HEK293 (cell line): ENCODE measurements at regions not wholly inside any gene's neighbourhood (a gene's known extent, or its start where the extent isn't known, plus 50 kb on each side); places are given as distances from the start of the nearest gene placed in this dataset.

Source experiments
- CTCF ChIA-PET: fragments of 350-600 bp; formaldehyde crosslinking; extraction: SDS; loops from one replicate; lab custom pipeline; 2021; ENCODE audit warnings: antibody characterized with exemption; lab: Yijun Ruan, JAX
- POLR2A ChIA-PET: fragments of 300-600 bp; formaldehyde crosslinking; extraction: SDS; loops from one replicate; lab custom pipeline; 2020; ENCODE audit warnings: antibody characterized with exemption, inconsistent platforms; lab: Yijun Ruan, JAX
- H3K27ac ChIP-seq: fragments of 200-500 bp; sonication (Bioruptor generic); 2 replicates; pipeline ENCODE4 v1.5.1; 2014; ENCODE audit warnings: low read depth, low read length, control low read depth, inconsistent platforms; ENCODE audit errors: extremely low read depth
- H3K36me3 ChIP-seq, 2 experiments: fragments of 200-500 bp in 1 of 2; sonication (Bioruptor generic) in 1 of 2; 1 replicate in 1 of 2; 2 replicates in 1 of 2; pipeline ENCODE4 v1.5.1; 2014 to 2017; ENCODE audit warnings: inconsistent platforms in 2 of 2, low read length in 2 of 2; ENCODE audit not compliant: control insufficient read depth in 2 of 2, insufficient read depth in 1 of 2
- H3K4me1 ChIP-seq: fragments of 200-500 bp; sonication (Bioruptor generic); 2 replicates; pipeline ENCODE4 v1.5.1; 2014; ENCODE audit warnings: mild to moderate bottlenecking, low read length, inconsistent platforms; ENCODE audit not compliant: control insufficient read depth, insufficient read depth
- H3K4me3 ChIP-seq: 2 replicates; pipeline ENCODE4 v1.5.1; 2011; ENCODE audit warnings: low read depth, mild to moderate bottlenecking, control low read depth, low read length, moderate library complexity
- H3K9me3 ChIP-seq: fragments of 200-500 bp; sonication (Bioruptor generic); 2 replicates; pipeline ENCODE4 v1.5.1; 2014; ENCODE audit warnings: low read depth, low read length, inconsistent platforms; ENCODE audit not compliant: control insufficient read depth, insufficient read depth
- CTCF ChIP-seq: fragments of 450-650 bp; formaldehyde crosslinking; IDR thresholded peaks from 2 replicates; pipeline ENCODE4 v1.5.1; 2016; ENCODE audit warnings: missing biosample characterization, missing genetic modification characterization
- EGR2 ChIP-seq: fragments of 450-650 bp; formaldehyde crosslinking; IDR thresholded peaks from 2 replicates; pipeline ENCODE4 v1.5.1; 2016; ENCODE audit warnings: low read depth, missing biosample characterization, missing genetic modification characterization
- MZF1 ChIP-seq: fragments of 450-650 bp; formaldehyde crosslinking; IDR thresholded peaks from 2 replicates; pipeline ENCODE4 v1.5.1; 2017; ENCODE audit warnings: missing biosample characterization, missing genetic modification characterization, borderline replicate concordance
- SCRT1 ChIP-seq: fragments of 450-650 bp; formaldehyde crosslinking; IDR thresholded peaks from 2 replicates; pipeline ENCODE4 v1.5.1; 2016; ENCODE audit warnings: missing biosample characterization, missing genetic modification characterization, borderline replicate concordance
- ZBTB44 ChIP-seq: fragments of 450-650 bp; IDR thresholded peaks from 2 replicates; pipeline ENCODE4 v1.5.1; 2018; ENCODE audit warnings: missing biosample characterization, mild to moderate bottlenecking, missing genetic modification characterization
- ZBTB49 ChIP-seq: fragments of 450-650 bp; formaldehyde crosslinking; IDR thresholded peaks from 2 replicates; pipeline ENCODE4 v1.5.1; 2016; ENCODE audit warnings: missing biosample characterization, missing genetic modification characterization, low read depth
- ZNF121 ChIP-seq: fragments of 450-650 bp; formaldehyde crosslinking; IDR thresholded peaks from 2 replicates; pipeline ENCODE4 v1.5.1; 2016; ENCODE audit warnings: missing biosample characterization, missing genetic modification characterization
- ZNF133 ChIP-seq: fragments of 450-650 bp; formaldehyde crosslinking; IDR thresholded peaks from 2 replicates; pipeline ENCODE4 v1.5.1; 2016; ENCODE audit warnings: missing biosample characterization, missing genetic modification characterization
- ZNF140 ChIP-seq: fragments of 450-650 bp; formaldehyde crosslinking; IDR thresholded peaks from 2 replicates; pipeline ENCODE4 v1.5.1; 2016; ENCODE audit warnings: missing biosample characterization, missing genetic modification characterization
- ZNF146 ChIP-seq: fragments of 450-650 bp; formaldehyde crosslinking; IDR thresholded peaks from 2 replicates; pipeline ENCODE4 v1.5.1; 2016; ENCODE audit warnings: missing biosample characterization, missing genetic modification characterization
- ZNF350 ChIP-seq: fragments of 450-650 bp; formaldehyde crosslinking; IDR thresholded peaks from 2 replicates; pipeline ENCODE4 v1.5.0; 2017; ENCODE audit warnings: missing biosample characterization, mild to moderate bottlenecking, missing genetic modification characterization
- ZNF366 ChIP-seq: fragments of 450-650 bp; formaldehyde crosslinking; conservative IDR thresholded peaks from 2 replicates; pipeline ENCODE4 v1.5.1; 2016; ENCODE audit warnings: missing biosample characterization, missing genetic modification characterization
- ZNF514 ChIP-seq: fragments of 450-650 bp; formaldehyde crosslinking; IDR thresholded peaks from 2 replicates; pipeline ENCODE4 v1.5.1; 2016; ENCODE audit warnings: missing biosample characterization, missing genetic modification characterization
- ZNF580 ChIP-seq: fragments of 450-650 bp; formaldehyde crosslinking; IDR thresholded peaks from 2 replicates; pipeline ENCODE4 v1.5.1; 2016; ENCODE audit warnings: missing biosample characterization, missing genetic modification characterization
- ZNF585B ChIP-seq: fragments of 450-650 bp; formaldehyde crosslinking; IDR thresholded peaks from 2 replicates; pipeline ENCODE4 v1.5.1; 2016; ENCODE audit warnings: missing biosample characterization, missing genetic modification characterization
- ZNF624 ChIP-seq: fragments of 450-650 bp; formaldehyde crosslinking; IDR thresholded peaks from 2 replicates; pipeline ENCODE4 v1.5.1; 2017; ENCODE audit warnings: missing biosample characterization, missing genetic modification characterization
- ZNF664 ChIP-seq: fragments of 450-650 bp; formaldehyde crosslinking; IDR thresholded peaks from 2 replicates; pipeline ENCODE4 v1.5.1; 2016; ENCODE audit warnings: missing biosample characterization, missing genetic modification characterization
- ZNF704 ChIP-seq: fragments of 450-650 bp; formaldehyde crosslinking; IDR thresholded peaks from 2 replicates; pipeline ENCODE4 v1.5.1; 2016; ENCODE audit warnings: missing biosample characterization, missing genetic modification characterization
- ZNF777 ChIP-seq: fragments of 450-650 bp; formaldehyde crosslinking; IDR thresholded peaks from 2 replicates; pipeline ENCODE4 v1.5.1; 2017; ENCODE audit warnings: missing biosample characterization, missing genetic modification characterization, borderline replicate concordance
- ZSCAN18 ChIP-seq: fragments of 450-650 bp; formaldehyde crosslinking; IDR thresholded peaks from 2 replicates; pipeline ENCODE4 v1.5.1; 2016; ENCODE audit warnings: missing biosample characterization, missing genetic modification characterization

GRCh38 chr4:117784266-117784665, 250.0 kb upstream of the NDST3 start:
- Histone ChIP-seq H3K36me3 (no peaks in the 10 kb centered on the region), H3K27ac (no peak overlapping the region), H3K4me1 (no peaks in the 10 kb centered on the region), H3K9me3 (no peaks in the 10 kb centered on the region), H3K4me3 (no peak overlapping the region)
- ChIA-PET POLR2A (no interaction called here), CTCF (no interaction called here)
- no peak for TF ChIP-seq CTCF
- TF ChIP-seq ZNF704 (tag by site-specific recombination), result no peak
- no peak for TF ChIP-seq ZNF133
- TF ChIP-seq ZNF580 (tag by site-specific recombination), result no peak
- no peak for TF ChIP-seq ZNF514 (tag by site-specific recombination)
- TF ChIP-seq ZSCAN18, result no peak
- TF ChIP-seq ZBTB44 (tag by site-specific recombination), result no peak
- TF ChIP-seq ZNF664 (tag by site-specific recombination), result no peak

GRCh38 chr4:117786566-117786965, 247.7 kb upstream of the NDST3 start:
- no peak overlapping the region for H3K27ac ChIP-seq
- no peak for TF ChIP-seq ZNF140 (tag by site-specific recombination)
- no peak for TF ChIP-seq MZF1 (tag by site-specific recombination)
- no peak for TF ChIP-seq ZNF624 (tag by site-specific recombination)
- TF ChIP-seq ZNF585B (tag by site-specific recombination), result no peak
- no peak for TF ChIP-seq SCRT1 (tag by site-specific recombination)
- no peak for TF ChIP-seq ZNF121 (tag by site-specific recombination)
- no peak for TF ChIP-seq ZNF366 (tag by site-specific recombination)
- TF ChIP-seq ZNF350 (tag by site-specific recombination), result no peak
- TF ChIP-seq ZNF777 (tag by site-specific recombination), result no peak
- TF ChIP-seq ZBTB49 (tag by site-specific recombination), result no peak
- TF ChIP-seq EGR2 (tag by site-specific recombination), result no peak
- no peak for TF ChIP-seq ZNF146 (tag by site-specific recombination)
- CTCF ChIA-PET, result no interaction called here

More at GRCh38 chr4:117786566-117786965, 247.7 kb upstream of the NDST3 start:
- no peaks in the 10 kb centered on the region for H3K9me3 ChIP-seq
- H3K36me3 ChIP-seq, result no peaks in the 10 kb centered on the region
- POLR2A ChIA-PET, result no interaction called here
- H3K4me3 ChIP-seq, result no peak overlapping the region
- no peaks in the 10 kb centered on the region for H3K4me1 ChIP-seq
